ENCODE measurements at regions not wholly inside any gene's neighbourhood (a gene's known extent, or its start where the extent isn't known, plus 50 kb on each side); places are given as distances from the start of the nearest gene placed in this dataset.

DNA sequence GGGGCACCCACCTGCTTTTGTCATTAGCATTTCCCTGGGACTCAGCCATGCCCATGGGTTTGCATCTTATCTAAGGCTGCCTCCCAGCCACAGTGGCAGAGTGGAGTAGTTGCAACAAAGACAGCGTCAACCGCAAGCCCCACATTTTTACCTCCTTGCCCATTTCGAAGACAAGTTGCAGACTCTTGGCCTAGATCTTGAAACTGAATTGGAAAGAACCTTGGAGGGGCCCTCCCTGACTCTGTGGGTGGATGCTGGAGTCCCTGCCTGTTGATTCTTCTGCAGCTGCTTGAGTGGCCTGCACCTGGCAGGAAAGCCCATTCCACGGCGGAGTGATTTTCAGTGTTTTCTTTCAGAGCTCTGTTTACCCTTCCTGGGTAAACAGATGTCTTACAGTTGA, 309.0 kb downstream of the VRK1 start (continued):
- TF ChIP-seq PRDM15 (CRISPR knock-in tag; IDR thresholded peaks at IDR 0.05) (no peak), GRHL2 (CRISPR knock-in tag; IDR thresholded peaks at IDR 0.05; ENCODE audit: insufficient replicate concordance, severe bottlenecking) (no peak)
- TF ChIP-seq, protein P1, sequence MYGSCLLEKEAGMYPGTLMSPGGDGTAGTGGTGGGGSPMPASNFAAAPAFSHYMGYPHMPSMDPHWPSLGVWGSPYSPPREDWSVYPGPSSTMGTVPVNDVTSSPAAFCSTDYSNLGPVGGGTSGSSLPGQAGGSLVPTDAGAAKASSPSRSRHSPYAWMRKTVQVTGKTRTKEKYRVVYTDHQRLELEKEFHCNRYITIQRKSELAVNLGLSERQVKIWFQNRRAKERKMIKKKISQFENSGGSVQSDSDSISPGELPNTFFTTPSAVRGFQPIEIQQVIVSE (CRISPR knock-in tag; IDR thresholded peaks at IDR 0.05; ENCODE audit: borderline replicate concordance): no peak

DNA sequence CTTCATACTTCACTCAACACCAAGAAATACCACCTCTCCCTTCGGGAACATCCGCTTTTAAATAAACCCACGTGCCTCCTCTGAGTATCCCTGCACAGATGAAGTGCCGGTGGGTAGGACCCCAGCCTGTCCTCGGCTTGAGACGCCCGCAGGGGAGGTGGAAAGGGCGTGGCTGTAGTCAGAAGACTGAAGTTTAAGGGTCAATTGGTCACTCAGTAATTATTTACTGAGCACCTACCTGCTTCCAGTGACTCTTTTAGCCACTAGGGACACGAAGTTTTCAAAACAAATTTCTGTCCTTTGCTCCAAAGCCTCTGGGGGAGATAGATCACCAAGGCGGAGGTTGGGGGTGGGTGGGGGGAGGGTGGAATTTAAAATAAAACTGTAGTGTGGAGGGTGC, 309.4 kb downstream of the VRK1 start:
- no peaks in the 10 kb centered on the region for H3K36me3 Mint-ChIP-seq
- peaks cover 8% of the 10 kb centered on the region; the same call in 1 of the 2 replicates for H3K4me1 Mint-ChIP-seq
- DNase-seq (ENCODE audit: low spot score): no peak
- no peak for ATAC-seq
- no peak overlapping the region for H3K4me3 Mint-ChIP-seq
- no peaks in the 10 kb centered on the region for H3K27me3 Mint-ChIP-seq (ENCODE audit: low read depth)
- H3K9me3 Mint-ChIP-seq: peaks cover 13% of the 10 kb centered on the region
- TF ChIP-seq ELF4 (CRISPR knock-in tag; IDR thresholded peaks at IDR 0.05; ENCODE audit: low read depth) (no peak), HMGXB4 (CRISPR knock-in tag; IDR thresholded peaks at IDR 0.05) (no peak), GABPB1 (CRISPR knock-in tag; IDR thresholded peaks at IDR 0.05) (no peak), MYBL2 (CRISPR knock-in tag; IDR thresholded peaks at IDR 0.05) (no peak), CREB1 (CRISPR knock-in tag; IDR thresholded peaks at IDR 0.05) (no peak)
- TF ChIP-seq, protein P2, sequence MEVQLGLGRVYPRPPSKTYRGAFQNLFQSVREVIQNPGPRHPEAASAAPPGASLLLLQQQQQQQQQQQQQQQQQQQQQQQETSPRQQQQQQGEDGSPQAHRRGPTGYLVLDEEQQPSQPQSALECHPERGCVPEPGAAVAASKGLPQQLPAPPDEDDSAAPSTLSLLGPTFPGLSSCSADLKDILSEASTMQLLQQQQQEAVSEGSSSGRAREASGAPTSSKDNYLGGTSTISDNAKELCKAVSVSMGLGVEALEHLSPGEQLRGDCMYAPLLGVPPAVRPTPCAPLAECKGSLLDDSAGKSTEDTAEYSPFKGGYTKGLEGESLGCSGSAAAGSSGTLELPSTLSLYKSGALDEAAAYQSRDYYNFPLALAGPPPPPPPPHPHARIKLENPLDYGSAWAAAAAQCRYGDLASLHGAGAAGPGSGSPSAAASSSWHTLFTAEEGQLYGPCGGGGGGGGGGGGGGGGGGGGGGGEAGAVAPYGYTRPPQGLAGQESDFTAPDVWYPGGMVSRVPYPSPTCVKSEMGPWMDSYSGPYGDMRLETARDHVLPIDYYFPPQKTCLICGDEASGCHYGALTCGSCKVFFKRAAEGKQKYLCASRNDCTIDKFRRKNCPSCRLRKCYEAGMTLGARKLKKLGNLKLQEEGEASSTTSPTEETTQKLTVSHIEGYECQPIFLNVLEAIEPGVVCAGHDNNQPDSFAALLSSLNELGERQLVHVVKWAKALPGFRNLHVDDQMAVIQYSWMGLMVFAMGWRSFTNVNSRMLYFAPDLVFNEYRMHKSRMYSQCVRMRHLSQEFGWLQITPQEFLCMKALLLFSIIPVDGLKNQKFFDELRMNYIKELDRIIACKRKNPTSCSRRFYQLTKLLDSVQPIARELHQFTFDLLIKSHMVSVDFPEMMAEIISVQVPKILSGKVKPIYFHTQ (CRISPR knock-in tag; IDR thresholded peaks at IDR 0.05): no peak
- ChIA-PET POLR2A (no interaction called here), CTCF (interaction anchor here (1.0 to 1.1 kb wide), 2 partner anchors 11 to 51 kb away, joined by 3 to 4 read pairs; no protein-coding TSS in a partner anchor)
- no peak overlapping the region for H3K27ac Mint-ChIP-seq

GRCh38 chr14:97107080-97107479, 309.9 kb downstream of the VRK1 start:
- H3K4me3 Mint-ChIP-seq: no peak overlapping the region
- peaks cover 13% of the 10 kb centered on the region for H3K9me3 Mint-ChIP-seq
- peaks cover 8% of the 10 kb centered on the region; the same call in 1 of the 2 replicates for H3K4me1 Mint-ChIP-seq
- no peak for DNase-seq (ENCODE audit: low spot score)
- no peak overlapping the region for H3K27ac Mint-ChIP-seq
- ATAC-seq: no peak
- CTCF ChIA-PET: no interaction called here
- H3K36me3 Mint-ChIP-seq: no peaks in the 10 kb centered on the region
- TF ChIP-seq CBFB (CRISPR knock-in tag; IDR thresholded peaks at IDR 0.05; ENCODE audit: low read depth) (no peak), OVOL2 (CRISPR knock-in tag; IDR thresholded peaks at IDR 0.05; ENCODE audit: borderline replicate concordance) (no peak), ZNF396 (CRISPR knock-in tag; IDR thresholded peaks at IDR 0.05; ENCODE audit: borderline replicate concordance) (no peak), ZNF512 (CRISPR knock-in tag; IDR thresholded peaks at IDR 0.05; ENCODE audit: borderline replicate concordance) (no peak), NR3C1 (CRISPR knock-in tag; conservative IDR thresholded peaks at IDR 0.05; ENCODE audit: low read depth) (no peak), NR2C2 (CRISPR knock-in tag; IDR thresholded peaks at IDR 0.05) (no peak), JAZF1 (CRISPR knock-in tag; IDR thresholded peaks at IDR 0.05) (no peak), NFATC4 (CRISPR knock-in tag; IDR thresholded peaks at IDR 0.05) (no peak), GTF2I (CRISPR knock-in tag; conservative IDR thresholded peaks at IDR 0.05) (no peak)
- TF ChIP-seq, protein P3, sequence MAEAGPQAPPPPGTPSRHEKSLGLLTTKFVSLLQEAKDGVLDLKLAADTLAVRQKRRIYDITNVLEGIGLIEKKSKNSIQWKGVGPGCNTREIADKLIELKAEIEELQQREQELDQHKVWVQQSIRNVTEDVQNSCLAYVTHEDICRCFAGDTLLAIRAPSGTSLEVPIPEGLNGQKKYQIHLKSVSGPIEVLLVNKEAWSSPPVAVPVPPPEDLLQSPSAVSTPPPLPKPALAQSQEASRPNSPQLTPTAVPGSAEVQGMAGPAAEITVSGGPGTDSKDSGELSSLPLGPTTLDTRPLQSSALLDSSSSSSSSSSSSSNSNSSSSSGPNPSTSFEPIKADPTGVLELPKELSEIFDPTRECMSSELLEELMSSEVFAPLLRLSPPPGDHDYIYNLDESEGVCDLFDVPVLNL (CRISPR knock-in tag; IDR thresholded peaks at IDR 0.05; ENCODE audit: borderline replicate concordance, low read depth): no peak
- TF ChIP-seq, protein P4, sequence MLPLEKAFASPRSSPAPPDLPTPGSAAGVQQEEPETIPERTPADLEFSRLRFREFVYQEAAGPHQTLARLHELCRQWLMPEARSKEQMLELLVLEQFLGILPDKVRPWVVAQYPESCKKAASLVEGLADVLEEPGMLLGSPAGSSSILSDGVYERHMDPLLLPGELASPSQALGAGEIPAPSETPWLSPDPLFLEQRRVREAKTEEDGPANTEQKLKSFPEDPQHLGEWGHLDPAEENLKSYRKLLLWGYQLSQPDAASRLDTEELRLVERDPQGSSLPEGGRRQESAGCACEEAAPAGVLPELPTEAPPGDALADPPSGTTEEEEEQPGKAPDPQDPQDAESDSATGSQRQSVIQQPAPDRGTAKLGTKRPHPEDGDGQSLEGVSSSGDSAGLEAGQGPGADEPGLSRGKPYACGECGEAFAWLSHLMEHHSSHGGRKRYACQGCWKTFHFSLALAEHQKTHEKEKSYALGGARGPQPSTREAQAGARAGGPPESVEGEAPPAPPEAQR (CRISPR knock-in tag; IDR thresholded peaks at IDR 0.05): no peak
- no peaks in the 10 kb centered on the region for H3K27me3 Mint-ChIP-seq (ENCODE audit: low read depth)
- POLR2A ChIA-PET: no interaction called here

Data from WTC11 (cell line).